ENCODE measurements at regions not wholly inside any gene's neighbourhood (a gene's known extent, or its start where the extent isn't known, plus 50 kb on each side); places are given as distances from the start of the nearest gene placed in this dataset.

GRCh38 chr14:101706509-101707067, 54.9 kb upstream of the PPP2R5C start:
- Histone ChIP-seq H3K79me2 (ENCODE audit: control insufficient read depth in 1 of 2, insufficient read depth in 2 of 2, low read length in 2 of 2) (no peaks in the 10 kb centered on the region), H4K8ac (ENCODE audit: extremely low read depth, insufficient read depth, low read length) (peak overlapping the region; percentile 46; the same call in 1 of the 2 replicates), H3K18ac (ENCODE audit: extremely low read depth, low read length) (peak overlapping the region; percentile 3; the same call in 1 of the 2 replicates), H2BK120ac (replicated peaks; ENCODE audit: low read depth, low read length) (no peak overlapping the region), H3K4me3 (ENCODE audit: extremely low read depth in 1 of 4, insufficient read depth in 2 of 4, low read depth in 3 of 4, low read length in 4 of 4) (peak overlapping the region in 1 of 4 experiments; percentile 57; a peak in 2 of 8 replicates), H3K27me3 (replicated peaks in 1 of 4; ENCODE audit: control insufficient read depth in 3 of 4, extremely low read depth in 1 of 4, insufficient read depth in 3 of 4, low read length in 3 of 4) (peaks cover 4 to 32% (median 20%) of the 10 kb centered on the region in 4 experiments), H2AK5ac (ENCODE audit: low read depth, low read length) (no peak overlapping the region), H3K23me2 (ENCODE audit: low read depth, low read length) (no peaks in the 10 kb centered on the region), H2AFZ (ENCODE audit: low read length) (no peak overlapping the region), H3K9me3 (ENCODE audit: insufficient read depth in 2 of 2, low read depth in 1 of 2, low read length in 1 of 2) (no peaks in the 10 kb centered on the region), H4K91ac (replicated peaks; ENCODE audit: insufficient read length, low read length) (peak overlapping the region; percentile 34), H2BK15ac (ENCODE audit: low read length) (peak overlapping the region; percentile 95; the same call in 1 of the 2 replicates), H2BK5ac (ENCODE audit: low read depth, low read length) (peak overlapping the region; percentile 63; the same call in 1 of the 2 replicates), H4K20me1 (replicated peaks in 1 of 2; ENCODE audit: control insufficient read depth in 1 of 2, insufficient read depth in 2 of 2, low read length in 2 of 2) (no peaks in the 10 kb centered on the region), H3K14ac (ENCODE audit: insufficient read length) (no peak overlapping the region), H3K4me1 (replicated peaks in 1 of 4; ENCODE audit: control insufficient read depth in 3 of 4, insufficient read depth in 4 of 4, low read length in 3 of 4) (peaks cover 0 to 23% (median 10%) of the 10 kb centered on the region in 4 experiments; a peak in 6 of 7 replicates), H2BK20ac (ENCODE audit: low read length) (0 out of 2 replicates have a peak overlapping the region, but pooled peaks have one; percentile 48), H3K23ac (ENCODE audit: insufficient read length) (no peak overlapping the region), H2BK12ac (ENCODE audit: low read depth, low read length) (peak overlapping the region; percentile 70; the same call in 1 of the 2 replicates), H3K56ac (replicated peaks; ENCODE audit: insufficient read length, low read depth, low read length) (no peak overlapping the region), H3K36me3 (ENCODE audit: control insufficient read depth in 2 of 4, insufficient read depth in 4 of 4, low read length in 3 of 4) (no peaks in the 10 kb centered on the region; a peak in 1 of 8 replicates), H3K4me2 (ENCODE audit: insufficient read depth in 1 of 2, low read depth in 2 of 2, low read length in 2 of 2) (peak overlapping the region; percentile 51 to 71; a peak in 1 of 4 replicates), H4K5ac (ENCODE audit: insufficient read length, low read depth, low read length) (no peak overlapping the region), H3K79me1 (ENCODE audit: low read depth, low read length) (no peaks in the 10 kb centered on the region), H3K9ac (replicated peaks in 1 of 4; ENCODE audit: extremely low read depth in 1 of 4, low read depth in 3 of 4, low read length in 3 of 4) (no peak overlapping the region), H3K27ac (ENCODE audit: low read depth, low read length) (no peak overlapping the region), H3K4ac (replicated peaks; ENCODE audit: insufficient read length, low read depth, low read length) (peak overlapping the region; percentile 27)
- POLR2A ChIA-PET (ENCODE audit: partially characterized antibody): interaction anchor here (0.7 to 1.0 kb wide), 2 partner anchors 53 to 226 kb away, joined by 3 to 5 read pairs; no protein-coding TSS in a partner anchor
- CTCF ChIA-PET (ENCODE audit: partially characterized antibody): interaction anchor here (0.6 to 2.5 kb wide), 27 partner anchors 11 to 588 kb away, joined by 3 to 18 read pairs (median 4); no protein-coding TSS in a partner anchor
- FAIRE-seq: no peak
- TF ChIP-seq EZH2 (IDR thresholded peaks at IDR 0.05; ENCODE audit: low read depth, low read length, severe bottlenecking): peak; percentile 16
- no peak for TF ChIP-seq ZNF274 (IDR thresholded peaks at IDR 0.05; ENCODE audit: borderline replicate concordance, extremely low read depth, low read length)
- 85% methylated on average over 15 of the region's 16 CpGs; no CpG with 5 or more reads in 1 of the 2 experiments for WGBS, 2 experiments (ENCODE audit: extremely low coverage in 1 of 2, insufficient coverage in 1 of 2, insufficient read length in 1 of 2, insufficient replicate concordance in 2 of 2, low coverage in 1 of 2, low lambda C conversion rate in 2 of 2, missing lambda C conversion rate in 1 of 2)
- no peak for DNase-seq (ENCODE audit: low read depth in 1 of 2, low spot score in 2 of 2)
